Hepatocyte (in vitro differentiated cells): ENCODE measurements at regions not wholly inside any gene's neighbourhood (a gene's known extent, or its start where the extent isn't known, plus 50 kb on each side); places are given as distances from the start of the nearest gene placed in this dataset.

Source experiments
- DNase-seq: peaks from one replicate; pipeline ENCODE4 v3.0.0-alpha.2; 2016; ENCODE audit warnings: low spot score
- H2AFZ ChIP-seq: fragments of 200-600 bp; sonication (generic); 2 replicates; pipeline ENCODE4 v1.6.0; 2016; ENCODE audit warnings: antibody characterized with exemption, mild to moderate bottlenecking
- H3K27ac ChIP-seq: fragments of 200-600 bp; sonication (generic); 2 replicates; pipeline ENCODE4 v1.5.1; 2016; ENCODE audit warnings: mild to moderate bottlenecking
- H3K27me3 ChIP-seq: fragments of 200-600 bp; sonication (generic); 2 replicates; pipeline ENCODE4 v1.6.1; 2016
- H3K36me3 ChIP-seq: fragments of 200-600 bp; sonication (generic); replicated peaks from 2 replicates; pipeline ENCODE4 v1.5.1; 2016; ENCODE audit warnings: low read depth; ENCODE audit not compliant: insufficient read depth
- H3K4me1 ChIP-seq: fragments of 200-600 bp; sonication (generic); 2 replicates; pipeline ENCODE4 v1.5.1; 2016; ENCODE audit warnings: mild to moderate bottlenecking, moderate library complexity; ENCODE audit not compliant: insufficient read depth
- H3K4me2 ChIP-seq: fragments of 200-600 bp; sonication (generic); 2 replicates; pipeline ENCODE4 v1.6.0; 2016
- H3K4me3 ChIP-seq: fragments of 200-600 bp; sonication (generic); 2 replicates; pipeline ENCODE4 v1.5.1; 2016; ENCODE audit warnings: mild to moderate bottlenecking
- H3K79me2 ChIP-seq: fragments of 200-600 bp; sonication (generic); 2 replicates; pipeline ENCODE4 v1.6.0; 2017; ENCODE audit warnings: mild to moderate bottlenecking
- H3K9me2 ChIP-seq: fragments of 200-600 bp; sonication (generic); replicated peaks from 2 replicates; pipeline ENCODE4 v1.6.0; 2017; ENCODE audit warnings: mild to moderate bottlenecking; ENCODE audit not compliant: insufficient read depth
- H3K9me3 ChIP-seq: fragments of 200-600 bp; sonication (generic); 2 replicates; pipeline ENCODE4 v1.5.1; 2016; ENCODE audit warnings: low read depth, mild to moderate bottlenecking
- H4K20me1 ChIP-seq: fragments of 200-600 bp; sonication (generic); 2 replicates; pipeline ENCODE4 v1.6.0; 2016; ENCODE audit warnings: mild to moderate bottlenecking; ENCODE audit not compliant: insufficient read depth, poor library complexity, severe bottlenecking
- CTCF ChIP-seq: fragments of 200-600 bp; sonication (generic); IDR thresholded peaks from 2 replicates; pipeline ENCODE4 v1.5.1; 2016; ENCODE audit warnings: antibody characterized with exemption, mild to moderate bottlenecking; ENCODE audit not compliant: poor library complexity
- EZH2 ChIP-seq: fragments of 200-600 bp; sonication (generic); IDR thresholded peaks from 2 replicates; pipeline ENCODE4 v1.6.1; 2016; ENCODE audit warnings: antibody characterized with exemption, mild to moderate bottlenecking, borderline replicate concordance
- EZH2phosphoT487 ChIP-seq: fragments of 200-600 bp; sonication (generic); IDR thresholded peaks from one replicate; pipeline ENCODE4 v1.6.1; 2018; ENCODE audit warnings: antibody characterized with exemption, mild to moderate bottlenecking, low read depth, moderate library complexity; ENCODE audit not compliant: unreplicated experiment, severe bottlenecking
- WGBS: methylation state at CpG from one replicate; pipeline ENCODE4 v1.1.6; 2016; ENCODE audit warnings: low lambda C conversion rate; ENCODE audit errors: missing lambda C conversion rate; 5-methylcytosine and 5-hydroxymethylcytosine counted together

DNA sequence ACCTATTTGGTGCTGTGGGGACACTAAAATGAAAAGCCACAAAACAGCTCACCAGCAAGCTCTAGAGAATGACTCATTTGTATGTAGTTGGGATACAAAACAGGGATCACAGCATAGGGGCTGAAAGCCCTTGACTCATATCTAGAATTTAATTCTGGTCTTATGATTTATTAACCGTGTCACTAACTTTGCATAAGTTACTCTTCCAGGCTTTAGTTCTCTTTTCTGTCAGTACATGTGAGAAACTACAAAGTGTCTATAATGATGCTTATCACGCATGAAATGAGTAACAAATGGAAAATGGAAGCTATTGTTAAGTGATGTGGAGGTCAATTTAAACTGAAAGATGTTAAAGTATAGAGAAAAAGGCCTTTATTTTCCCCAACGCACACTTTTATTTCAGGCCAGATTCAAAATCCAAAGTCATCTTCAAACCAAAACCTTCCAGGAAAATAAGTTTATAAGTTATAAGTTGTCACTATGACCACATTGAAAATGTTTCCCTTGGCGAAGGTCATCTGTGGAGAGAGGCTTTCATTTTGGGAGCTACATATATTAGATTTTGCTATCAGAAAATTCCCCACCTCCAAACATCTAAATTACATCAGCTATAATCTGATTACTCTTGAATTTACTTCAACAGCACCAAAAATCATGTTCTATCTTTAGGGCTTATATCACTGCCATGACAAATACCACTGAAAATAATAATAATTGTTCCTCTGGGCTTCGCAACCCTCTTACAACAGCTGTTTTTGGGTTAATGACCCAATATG lies 430.5 kb downstream of the MRPL39 start:
- H3K27ac ChIP-seq, result no peak overlapping the region
- no peaks in the 10 kb centered on the region for H3K79me2 ChIP-seq
- 80% methylated on average over 5 of the region's 5 CpGs for WGBS
- DNase-seq, result no peak
- H3K4me1 ChIP-seq, result no peaks in the 10 kb centered on the region
- no peak overlapping the region for H3K4me3 ChIP-seq
- H3K9me3 ChIP-seq, result no peaks in the 10 kb centered on the region
- no peaks in the 10 kb centered on the region for H3K27me3 ChIP-seq
- H2AFZ ChIP-seq, result no peak overlapping the region
- no peak overlapping the region for H3K4me2 ChIP-seq
- TF ChIP-seq CTCF (no peak), EZH2 (no peak), EZH2phosphoT487 (no peak)
- no peaks in the 10 kb centered on the region for H4K20me1 ChIP-seq
- H3K36me3 ChIP-seq, result no peaks in the 10 kb centered on the region
- H3K9me2 ChIP-seq, result no peaks in the 10 kb centered on the region

- Histone ChIP-seq H3K9me2 (no peaks in the 10 kb centered on the region), H2AFZ (no peak overlapping the region), H3K27me3 (no peaks in the 10 kb centered on the region), H3K4me1 (no peaks in the 10 kb centered on the region), H3K36me3 (no peaks in the 10 kb centered on the region), H3K4me3 (no peak overlapping the region), H3K9me3 (no peaks in the 10 kb centered on the region), H3K27ac (no peak overlapping the region), H3K4me2 (no peak overlapping the region), H3K79me2 (no peaks in the 10 kb centered on the region), H4K20me1 (no peaks in the 10 kb centered on the region)
- no peak for DNase-seq
- 70% methylated on average over 2 of the region's 2 CpGs for WGBS
- no peak for TF ChIP-seq CTCF
- no peak for TF ChIP-seq EZH2
- no peak for TF ChIP-seq EZH2phosphoT487
These were observed 431.3 kb downstream of the MRPL39 start for GRCh38 chr21:25175938-25176337.

DNA sequence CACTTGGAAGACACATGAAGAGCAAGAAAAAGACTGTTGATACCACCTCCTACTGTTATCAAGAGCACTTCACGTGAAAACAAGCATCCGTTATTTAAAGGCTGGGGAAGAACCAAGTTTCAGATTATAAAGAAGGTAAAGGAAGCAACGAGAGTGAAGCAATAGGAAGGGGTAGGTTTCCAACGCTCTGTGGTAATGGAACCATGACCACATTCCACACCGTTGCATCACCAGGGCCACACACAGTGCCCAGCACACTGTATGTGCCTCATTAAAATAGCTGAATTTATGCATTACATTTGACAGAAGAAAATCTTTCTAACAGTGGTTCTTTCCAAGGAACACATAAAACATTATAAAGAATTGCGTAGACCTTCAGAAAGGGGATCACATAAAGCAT lies 435.8 kb downstream of the MRPL39 start:
- Histone ChIP-seq H4K20me1 (no peaks in the 10 kb centered on the region), H3K4me1 (no peaks in the 10 kb centered on the region), H3K9me3 (no peaks in the 10 kb centered on the region), H3K27ac (no peak overlapping the region), H3K36me3 (no peaks in the 10 kb centered on the region), H3K4me3 (no peak overlapping the region), H3K9me2 (no peaks in the 10 kb centered on the region), H3K79me2 (no peaks in the 10 kb centered on the region), H3K27me3 (no peaks in the 10 kb centered on the region), H3K4me2 (no peak overlapping the region), H2AFZ (no peak overlapping the region)
- WGBS, result 79% methylated on average over 6 of the region's 6 CpGs
- DNase-seq, result no peak
- TF ChIP-seq EZH2phosphoT487 (no peak), EZH2 (no peak), CTCF (no peak)
